SIG-M5 (cell line): ENCODE measurements at regions not wholly inside any gene's neighbourhood (a gene's known extent, or its start where the extent isn't known, plus 50 kb on each side); places are given as distances from the start of the nearest gene placed in this dataset.

Experiments
- DNase-seq: peaks from one replicate; lab custom pipeline; 2025; lab: John Stamatoyannopoulos, UW

- DNase-seq, result no peak
Observed at GRCh38 chr6:170083236-170084051, 207.4 kb downstream of the DLL1 start.

GRCh38 chr6:170082531-170083187 is 208.2 kb downstream of the DLL1 start:
- DNase-seq, result no peak

- DNase-seq, result no peak
Observed at GRCh38 chr6:170082067-170082466, 208.8 kb downstream of the DLL1 start.

GRCh38 chr6:170081556-170081955 is 209.3 kb downstream of the DLL1 start:
- DNase-seq, result no peak

- DNase-seq, result no peak
Observed at GRCh38 chr6:170080828-170081371, 210.0 kb downstream of the DLL1 start.

GRCh38 chr6:170080169-170080827 is 210.6 kb downstream of the DLL1 start:
- no peak for DNase-seq

GRCh38 chr6:170076466-170077165 is 214.3 kb downstream of the DLL1 start:
- no peak for DNase-seq

- DNase-seq, result no peak
Observed at GRCh38 chr6:170075659-170076223, 215.1 kb downstream of the DLL1 start.

- DNase-seq, result no peak
Observed at GRCh38 chr6:170074907-170075306, 216.0 kb downstream of the DLL1 start.

GRCh38 chr6:170074435-170074834 is 216.4 kb downstream of the DLL1 start:
- DNase-seq, result no peak

- no peak for DNase-seq
Observed at GRCh38 chr6:170073846-170074245, 217.0 kb downstream of the DLL1 start.

GRCh38 chr6:170072246-170072645 is 218.6 kb downstream of the DLL1 start:
- no peak for DNase-seq

- no peak for DNase-seq
Observed at GRCh38 chr6:170069611-170070010, 221.3 kb downstream of the DLL1 start.

GRCh38 chr6:170068496-170068895 is 222.4 kb downstream of the DLL1 start:
- DNase-seq, result no peak

GRCh38 chr6:170067923-170068360 is 222.9 kb downstream of the DLL1 start:
- no peak for DNase-seq

GRCh38 chr6:170067181-170067641 is 223.7 kb downstream of the DLL1 start:
- no peak for DNase-seq

GRCh38 chr6:170066679-170067078 is 224.2 kb downstream of the DLL1 start:
- no peak for DNase-seq

GRCh38 chr6:170063851-170064602 is 226.9 kb downstream of the DLL1 start:
- DNase-seq, result no peak

GRCh38 chr6:170063431-170063830 is 227.4 kb downstream of the DLL1 start:
- no peak for DNase-seq

GRCh38 chr6:170062915-170063241 is 228.0 kb downstream of the DLL1 start:
- DNase-seq, result no peak
